OCI-LY1 (cell line): ENCODE measurements at regions not wholly inside any gene's neighbourhood (a gene's known extent, or its start where the extent isn't known, plus 50 kb on each side); places are given as distances from the start of the nearest gene placed in this dataset.

Experiments used
- H2AFZ ChIP-seq: fragments of 200-600 bp; sonication (generic), shearing (Covaris generic); 2 replicates; pipeline ENCODE4 v1.6.0; 2014; ENCODE audit warnings: antibody characterized with exemption, mild to moderate bottlenecking, low read length
- H3F3A ChIP-seq: fragments of 200-600 bp; sonication (generic), shearing (Covaris generic); 2 replicates; pipeline ENCODE4 v1.6.0; 2014; ENCODE audit warnings: mild to moderate bottlenecking, antibody characterized with exemption, low read length, moderate library complexity; ENCODE audit not compliant: insufficient read depth
- H3K27ac ChIP-seq: fragments of 200-600 bp; sonication (generic); 2 replicates; pipeline ENCODE4 v1.5.1; 2014; ENCODE audit warnings: low read length, mixed run types, mild to moderate bottlenecking, low read depth; ENCODE audit not compliant: poor library complexity, severe bottlenecking
- H3K27me3 ChIP-seq: fragments of 200-600 bp; sonication (generic); 2 replicates; pipeline ENCODE4 v1.6.0; 2014; ENCODE audit warnings: antibody characterized with exemption, mild to moderate bottlenecking, low read length, moderate library complexity; ENCODE audit not compliant: insufficient read depth
- H3K36me3 ChIP-seq: fragments of 200-600 bp; sonication (generic); 2 replicates; pipeline ENCODE4 v1.6.1; 2014; ENCODE audit warnings: mild to moderate bottlenecking, antibody characterized with exemption, low read length, moderate library complexity, mixed read lengths; ENCODE audit not compliant: insufficient read depth
- H3K4me1 ChIP-seq: fragments of 200-600 bp; sonication (generic); 2 replicates; pipeline ENCODE4 v1.5.1; 2014; ENCODE audit warnings: mild to moderate bottlenecking, low read length, moderate library complexity; ENCODE audit not compliant: insufficient read depth, severe bottlenecking
- H3K4me2 ChIP-seq: fragments of 200-600 bp; sonication (generic), shearing (Covaris generic); 2 replicates; pipeline ENCODE4 v1.6.1; 2014; ENCODE audit warnings: low read length
- H3K4me3 ChIP-seq: fragments of 200-600 bp; sonication (generic); 2 replicates; pipeline ENCODE4 v1.5.1; 2014; ENCODE audit warnings: low read length, low read depth, mild to moderate bottlenecking, mixed read lengths; ENCODE audit not compliant: poor library complexity, severe bottlenecking
- H3K79me2 ChIP-seq: fragments of 200-600 bp; shearing (Covaris generic); 2 replicates; pipeline ENCODE4 v1.6.1; 2016; ENCODE audit warnings: mixed run types, low read length, mixed read lengths; ENCODE audit not compliant: insufficient read depth
- H3K9ac ChIP-seq: fragments of 200-600 bp; sonication (generic), shearing (Covaris generic); 2 replicates; pipeline ENCODE4 v1.6.1; 2014; ENCODE audit warnings: mild to moderate bottlenecking, low read length, mixed read lengths
- H3K9me2 ChIP-seq: fragments of 200-600 bp; sonication (generic), shearing (Covaris generic); 2 replicates; pipeline ENCODE4 v1.6.1; 2014; ENCODE audit warnings: low read depth, mild to moderate bottlenecking, low read length, mixed read lengths
- H3K9me3 ChIP-seq: fragments of 200-600 bp; shearing (Covaris generic); 2 replicates; pipeline ENCODE4 v1.6.1; 2014; ENCODE audit warnings: low read length, mixed read lengths
- H4K20me1 ChIP-seq: fragments of 200-600 bp; sonication (generic), shearing (Covaris generic); 2 replicates; pipeline ENCODE4 v1.6.0; 2016; ENCODE audit warnings: mild to moderate bottlenecking, low read length; ENCODE audit not compliant: insufficient read depth
- CTCF ChIP-seq: fragments of 200-600 bp; sonication (generic), shearing (Covaris generic); IDR thresholded peaks from 2 replicates; pipeline ENCODE4 v1.5.1; 2017; ENCODE audit warnings: mild to moderate bottlenecking, antibody characterized with exemption, low read length, moderate library complexity, mixed read lengths
- EZH2 ChIP-seq: fragments of 200-600 bp; sonication (generic), shearing (Covaris generic); IDR thresholded peaks from 2 replicates; pipeline ENCODE4 v1.8.0; 2017; ENCODE audit warnings: borderline replicate concordance, mixed run types, mild to moderate bottlenecking, antibody characterized with exemption, low read length, moderate library complexity, mixed read lengths

- H3K79me2 ChIP-seq: no peaks in the 10 kb centered on the region
- no peaks in the 10 kb centered on the region for H3K27me3 ChIP-seq
- no peak overlapping the region for H3K4me2 ChIP-seq
- no peak overlapping the region for H3K27ac ChIP-seq
- H3K4me1 ChIP-seq: no peaks in the 10 kb centered on the region
- H3K9ac ChIP-seq: no peak overlapping the region
- H3F3A ChIP-seq: no peaks in the 10 kb centered on the region
- no peak for TF ChIP-seq EZH2
- H3K9me2 ChIP-seq: no peaks in the 10 kb centered on the region
- no peak overlapping the region for H3K4me3 ChIP-seq
- H3K36me3 ChIP-seq: no peaks in the 10 kb centered on the region
- no peaks in the 10 kb centered on the region for H4K20me1 ChIP-seq
- no peaks in the 10 kb centered on the region for H3K9me3 ChIP-seq
- H2AFZ ChIP-seq: no peak overlapping the region
These were observed 366.3 kb downstream of the TLL1 start for GRCh38 chr4:166239354-166239753.

- Histone ChIP-seq H4K20me1 (no peaks in the 10 kb centered on the region), H3K4me1 (no peaks in the 10 kb centered on the region), H3K4me3 (no peak overlapping the region), H2AFZ (no peak overlapping the region), H3F3A (no peaks in the 10 kb centered on the region), H3K79me2 (no peaks in the 10 kb centered on the region), H3K9me2 (no peaks in the 10 kb centered on the region), H3K9ac (no peak overlapping the region), H3K36me3 (no peaks in the 10 kb centered on the region), H3K27ac (no peak overlapping the region), H3K9me3 (no peaks in the 10 kb centered on the region), H3K27me3 (no peaks in the 10 kb centered on the region), H3K4me2 (no peak overlapping the region)
- TF ChIP-seq CTCF (peak; percentile 65), EZH2 (no peak)
These were observed 379.7 kb downstream of the TLL1 start for GRCh38 chr4:166252487-166253402.

GRCh38 chr4:166257276-166257675 lies 384.2 kb downstream of the TLL1 start:
- no peaks in the 10 kb centered on the region for H3K4me1 ChIP-seq
- no peaks in the 10 kb centered on the region for H4K20me1 ChIP-seq
- H3K4me2 ChIP-seq: no peak overlapping the region
- no peaks in the 10 kb centered on the region for H3K79me2 ChIP-seq
- H3K9me3 ChIP-seq: no peaks in the 10 kb centered on the region
- no peak overlapping the region for H3K27ac ChIP-seq
- no peak overlapping the region for H3K4me3 ChIP-seq
- H3K27me3 ChIP-seq: no peaks in the 10 kb centered on the region
- H3K9ac ChIP-seq: no peak overlapping the region
- no peaks in the 10 kb centered on the region for H3K36me3 ChIP-seq
- H3F3A ChIP-seq: no peaks in the 10 kb centered on the region
- H3K9me2 ChIP-seq: no peaks in the 10 kb centered on the region
- H2AFZ ChIP-seq: no peak overlapping the region
- TF ChIP-seq CTCF: no peak
- no peak for TF ChIP-seq EZH2

- H2AFZ ChIP-seq: no peak overlapping the region
- no peak overlapping the region for H3K4me3 ChIP-seq
- H3K4me1 ChIP-seq: no peaks in the 10 kb centered on the region
- no peaks in the 10 kb centered on the region for H3K27me3 ChIP-seq
- no peaks in the 10 kb centered on the region for H3K9me3 ChIP-seq
- TF ChIP-seq CTCF (no peak), EZH2 (no peak)
- no peaks in the 10 kb centered on the region for H3K36me3 ChIP-seq
- no peak overlapping the region for H3K9ac ChIP-seq
- no peaks in the 10 kb centered on the region for H3K79me2 ChIP-seq
- H3F3A ChIP-seq: no peaks in the 10 kb centered on the region
- no peaks in the 10 kb centered on the region for H3K9me2 ChIP-seq
- no peak overlapping the region for H3K4me2 ChIP-seq
- H4K20me1 ChIP-seq: no peaks in the 10 kb centered on the region
- no peak overlapping the region for H3K27ac ChIP-seq
These were observed 384.9 kb downstream of the TLL1 start for GRCh38 chr4:166257891-166258290.
